GM21381 (cell line): ENCODE measurements at regions not wholly inside any gene's neighbourhood (a gene's known extent, or its start where the extent isn't known, plus 50 kb on each side); places are given as distances from the start of the nearest gene placed in this dataset.

Source experiments
- ATAC-seq: cut with Tn5 transposase; IDR thresholded peaks from one replicate; pipeline ENCODE4 v1.9.1; 2021; ENCODE audit warnings: mild to moderate bottlenecking, moderate library complexity; ENCODE audit not compliant: unreplicated experiment

DNA sequence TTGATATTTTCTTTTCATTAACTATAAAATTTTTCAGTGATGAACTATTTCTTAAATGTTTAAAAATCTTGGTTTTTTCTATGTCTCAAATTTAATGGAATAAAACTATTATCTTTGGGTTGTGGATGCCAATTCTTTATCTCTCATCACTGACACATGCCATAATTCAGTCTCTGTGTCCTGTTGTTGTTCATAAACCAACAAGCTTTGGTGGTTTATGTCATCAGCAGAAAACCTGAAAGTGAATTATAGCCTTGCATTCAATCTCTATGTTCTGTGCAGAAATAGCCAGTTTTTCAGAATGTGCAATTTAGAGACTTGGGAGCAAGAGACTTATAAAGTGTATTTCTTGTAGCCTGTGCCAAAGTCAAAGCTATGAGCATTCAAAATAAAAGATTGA lies 462.6 kb upstream of the ADGRL4 start:
- no peak for ATAC-seq

DNA sequence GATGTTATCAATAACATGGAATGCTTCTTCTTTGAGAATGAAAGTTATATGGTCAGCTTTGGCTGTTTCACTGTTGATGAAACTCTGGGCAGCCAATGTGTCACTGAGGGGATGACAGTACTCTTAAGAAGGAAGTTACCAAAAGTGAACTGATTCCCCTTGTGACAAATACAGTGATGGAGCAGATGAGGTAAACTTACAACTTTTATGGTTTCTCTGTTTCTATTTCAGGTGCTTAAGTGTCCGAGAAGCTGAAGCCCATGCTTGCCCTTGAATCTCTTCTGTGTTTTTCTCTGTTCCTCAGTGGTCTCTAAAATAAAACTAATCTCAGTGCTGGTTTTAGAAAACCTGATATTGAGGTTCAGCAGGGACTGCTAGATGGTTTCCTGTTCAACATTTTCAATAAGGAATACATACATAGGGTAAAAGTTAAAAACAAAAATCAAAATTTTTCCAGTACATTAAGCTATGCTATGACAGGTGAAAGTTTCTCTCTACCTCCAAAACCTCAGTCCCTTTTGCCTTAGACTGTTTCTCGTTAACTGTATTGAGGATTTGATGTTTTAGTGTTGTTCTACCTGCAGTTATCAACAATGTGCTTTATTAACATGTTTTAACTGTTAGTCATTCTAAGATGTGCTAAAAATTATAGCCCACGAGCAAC lies 454.4 kb upstream of the ADGRL4 start:
- peak; percentile 98 for ATAC-seq

- ATAC-seq, result no peak
Measured at GRCh38 chr1:79457562-79458224, 451.2 kb upstream of the ADGRL4 start.

DNA sequence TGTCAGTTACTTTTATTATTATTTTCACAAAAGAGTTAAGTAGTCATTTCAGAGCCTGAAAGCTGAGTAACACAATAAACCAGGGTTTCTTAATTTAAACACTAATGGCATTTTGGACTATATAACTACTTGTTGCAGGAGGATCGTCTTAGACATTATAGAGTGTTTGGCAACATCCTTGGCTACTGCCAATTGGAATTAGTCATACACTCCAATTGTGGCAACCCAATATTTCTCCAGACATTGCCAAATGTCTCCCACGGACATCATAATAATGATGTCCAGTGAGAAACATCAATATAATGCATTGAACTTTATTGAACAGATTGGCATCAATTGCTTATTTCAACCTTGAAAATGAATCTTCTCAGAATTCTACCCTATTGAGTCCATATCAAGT lies 441.9 kb upstream of the ADGRL4 start:
- no peak for ATAC-seq

DNA sequence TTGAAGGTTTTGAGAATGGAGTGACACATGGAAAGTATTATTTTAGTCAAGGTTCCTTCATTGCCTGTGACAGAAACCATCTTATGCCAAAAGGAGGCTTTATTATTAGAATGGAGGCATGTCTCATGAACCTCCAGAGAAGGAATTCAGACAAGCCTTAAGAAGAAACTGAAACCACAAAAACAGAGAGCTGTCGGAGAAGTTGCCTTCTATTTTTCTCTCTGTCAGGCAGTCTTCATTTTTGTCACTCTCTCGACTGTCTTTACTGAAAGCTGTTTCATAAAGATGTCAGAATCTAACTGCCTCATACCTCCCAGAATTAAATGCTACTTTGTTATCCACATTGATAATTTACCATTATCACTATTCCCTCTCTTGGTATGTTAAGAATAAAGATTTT lies 434.7 kb upstream of the ADGRL4 start:
- no peak for ATAC-seq

- ATAC-seq, result no peak
Measured at GRCh38 chr1:79437540-79437939, 431.0 kb upstream of the ADGRL4 start.

- ATAC-seq, result no peak
Measured at GRCh38 chr1:79431340-79431739, 424.8 kb upstream of the ADGRL4 start.

GRCh38 chr1:79430437-79430836 lies 423.9 kb upstream of the ADGRL4 start:
- ATAC-seq, result no peak

GRCh38 chr1:79422726-79423125 lies 416.2 kb upstream of the ADGRL4 start:
- no peak for ATAC-seq

DNA sequence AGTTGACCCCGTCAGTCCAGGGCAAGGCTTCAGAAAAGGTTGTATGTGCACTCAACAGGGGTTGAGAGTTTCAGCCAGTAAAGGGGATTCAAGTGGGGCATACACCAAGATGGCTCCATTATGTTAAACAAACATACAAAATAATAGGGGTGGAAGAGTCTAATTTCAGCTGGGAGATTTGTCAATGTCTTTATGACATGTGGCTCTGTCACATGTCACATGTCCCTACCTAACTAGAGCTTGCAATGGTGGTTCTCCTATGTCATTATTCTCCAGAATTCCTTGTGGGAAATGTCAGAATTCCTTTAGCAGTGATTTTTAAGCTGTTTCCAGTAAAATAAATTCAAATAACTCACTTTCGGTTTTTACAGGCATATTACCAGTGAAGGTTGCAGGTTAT lies 392.0 kb upstream of the ADGRL4 start:
- ATAC-seq, result no peak

- no peak for ATAC-seq
Measured at GRCh38 chr1:79396901-79397300, 390.4 kb upstream of the ADGRL4 start.

DNA sequence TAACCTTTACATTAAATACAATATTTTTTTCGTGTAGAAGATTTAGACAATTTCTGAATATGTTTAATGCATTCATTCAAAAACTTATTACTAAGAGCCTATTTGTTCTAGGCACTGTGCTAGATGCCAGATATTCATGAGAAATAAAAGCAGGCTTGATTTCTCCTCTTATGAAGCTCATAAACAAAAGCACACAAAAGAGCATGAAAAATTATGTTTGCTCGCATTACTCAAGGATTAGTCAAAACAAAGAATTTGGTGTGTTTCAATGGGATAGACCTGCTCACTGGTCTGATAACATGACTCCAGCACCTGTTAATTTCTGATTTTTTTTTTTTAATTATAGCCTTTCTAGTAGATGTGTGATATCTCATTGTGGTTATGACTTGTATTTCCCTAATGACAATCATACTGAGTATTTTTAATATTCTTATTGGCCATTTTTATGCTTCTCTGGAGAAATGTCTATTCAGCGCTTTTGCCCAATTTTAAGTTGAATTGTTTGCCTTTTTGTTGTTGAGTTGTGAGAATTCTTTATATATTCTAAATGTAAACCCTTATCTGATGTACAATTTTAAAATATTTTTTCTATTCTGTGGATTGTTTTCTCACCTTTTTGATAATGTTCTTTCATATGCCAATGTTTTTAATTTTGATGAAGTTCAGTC lies 382.3 kb upstream of the ADGRL4 start:
- ATAC-seq, result no peak

GRCh38 chr1:79386730-79387129 lies 380.2 kb upstream of the ADGRL4 start:
- no peak for ATAC-seq

GRCh38 chr1:79380078-79380477 lies 373.5 kb upstream of the ADGRL4 start:
- no peak for ATAC-seq

GRCh38 chr1:79376106-79376505 lies 369.6 kb upstream of the ADGRL4 start:
- ATAC-seq, result no peak

GRCh38 chr1:79375352-79375751 lies 368.8 kb upstream of the ADGRL4 start:
- no peak for ATAC-seq

DNA sequence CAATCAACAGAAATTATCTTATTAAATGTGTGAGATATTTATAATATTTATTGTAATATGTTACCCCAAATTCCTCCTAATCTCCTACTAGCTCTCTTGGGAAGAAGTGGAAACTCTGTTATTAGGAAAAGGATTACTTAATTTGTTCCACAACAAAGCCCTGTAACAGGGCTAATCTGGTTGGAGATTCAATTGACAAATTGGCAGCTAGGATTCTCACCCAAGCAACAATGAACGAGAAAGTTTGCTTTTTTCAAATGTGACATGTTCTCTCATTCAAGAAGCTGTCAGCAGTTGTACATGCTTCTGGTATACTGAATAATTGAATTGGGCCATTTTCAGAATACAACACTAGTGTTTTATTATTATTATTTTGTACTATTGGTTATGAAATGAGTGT lies 367.9 kb upstream of the ADGRL4 start:
- no peak for ATAC-seq

GRCh38 chr1:79373481-79374125 lies 367.1 kb upstream of the ADGRL4 start:
- no peak for ATAC-seq

- no peak for ATAC-seq
Measured at GRCh38 chr1:79371802-79372201, 365.3 kb upstream of the ADGRL4 start.

DNA sequence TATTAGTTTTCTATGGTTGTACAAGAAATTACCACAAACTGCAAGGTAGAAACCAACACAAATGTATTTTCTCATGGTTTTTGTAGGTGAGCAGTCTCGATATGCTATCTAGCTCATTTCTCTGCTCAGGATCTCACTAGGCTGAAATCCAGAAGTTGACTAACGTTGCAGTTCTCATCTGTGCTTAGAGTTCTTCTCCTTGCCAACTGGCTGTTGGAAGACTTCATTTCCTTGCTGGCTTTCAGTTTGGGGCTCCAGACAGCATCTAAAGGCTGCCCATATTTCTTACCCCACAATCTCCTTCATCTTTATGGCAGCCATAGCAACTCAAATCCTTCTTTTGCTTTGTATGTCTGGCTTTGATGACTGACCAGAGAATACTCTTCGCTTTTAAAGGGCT lies 362.6 kb upstream of the ADGRL4 start:
- ATAC-seq, result no peak

DNA sequence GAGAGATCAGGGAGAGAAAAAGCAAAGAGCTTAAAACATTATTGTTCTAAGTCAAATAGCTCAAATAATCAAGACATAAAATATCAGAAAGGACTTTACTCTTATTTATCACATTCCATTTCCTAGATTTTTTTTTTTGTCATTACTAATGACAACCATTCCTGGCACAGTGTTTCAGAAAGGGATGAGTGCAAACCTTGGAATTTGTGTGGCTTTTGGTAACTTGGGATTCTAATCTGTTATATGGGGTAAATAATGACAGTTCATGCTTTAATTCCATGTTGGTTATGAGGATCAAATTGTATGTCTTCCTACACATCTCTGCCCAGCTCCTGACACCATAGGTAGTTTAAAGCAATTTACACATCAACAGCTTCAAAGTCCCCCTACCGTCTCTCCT lies 358.4 kb upstream of the ADGRL4 start:
- no peak for ATAC-seq

DNA sequence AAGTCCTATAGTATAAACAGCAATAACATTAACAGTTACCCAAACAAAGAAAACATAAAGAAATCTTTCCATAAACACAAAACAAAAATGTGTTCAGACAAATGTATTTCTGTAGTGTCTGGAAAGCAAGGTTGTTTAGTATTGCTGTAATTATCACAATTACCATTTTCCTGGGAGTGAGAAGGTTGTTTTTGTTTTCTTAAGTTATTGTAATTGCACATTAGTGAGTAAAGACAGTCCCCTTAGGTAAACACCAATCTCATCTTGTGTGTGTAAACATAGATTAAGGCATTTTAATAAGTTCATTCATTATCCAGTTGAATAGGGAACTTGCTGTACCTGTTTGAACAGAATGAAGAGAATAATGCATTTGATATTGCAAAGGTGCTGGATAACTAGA lies 356.9 kb upstream of the ADGRL4 start:
- ATAC-seq, result no peak
